AG20443 (cell line): ENCODE measurements at regions not wholly inside any gene's neighbourhood (a gene's known extent, or its start where the extent isn't known, plus 50 kb on each side); places are given as distances from the start of the nearest gene placed in this dataset.
"Not testable (repeated sequence)": the region's sequence is repeated elsewhere in the genome, so short reads cannot be mapped to it uniquely, and the experiment has no call there.

ENCODE experiments used
- DNase-seq: peaks from one replicate; pipeline ENCODE4 v3.0.0; 2012; ENCODE audit warnings: low spot score, mixed read lengths

DNA sequence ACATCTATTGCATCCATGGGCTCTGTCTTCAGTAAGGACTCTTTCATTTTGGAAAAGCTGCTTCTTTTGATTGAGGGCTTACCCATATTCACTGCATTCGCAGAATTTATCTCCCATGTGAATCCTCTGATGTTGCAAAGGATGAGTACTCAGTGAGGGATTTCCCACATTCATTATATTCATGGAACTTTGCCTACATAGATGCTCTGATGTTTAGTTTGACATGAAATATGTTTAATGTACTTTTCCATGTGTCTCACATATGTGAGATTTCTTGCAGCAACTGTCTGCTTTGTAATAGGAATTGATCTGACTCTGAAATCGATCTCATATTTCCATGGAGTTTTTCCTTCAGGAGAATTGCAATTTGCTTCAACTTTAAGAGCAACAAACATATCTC is 1699.6 kb upstream of the FLRT2 start:
- DNase-seq: no peak

DNA sequence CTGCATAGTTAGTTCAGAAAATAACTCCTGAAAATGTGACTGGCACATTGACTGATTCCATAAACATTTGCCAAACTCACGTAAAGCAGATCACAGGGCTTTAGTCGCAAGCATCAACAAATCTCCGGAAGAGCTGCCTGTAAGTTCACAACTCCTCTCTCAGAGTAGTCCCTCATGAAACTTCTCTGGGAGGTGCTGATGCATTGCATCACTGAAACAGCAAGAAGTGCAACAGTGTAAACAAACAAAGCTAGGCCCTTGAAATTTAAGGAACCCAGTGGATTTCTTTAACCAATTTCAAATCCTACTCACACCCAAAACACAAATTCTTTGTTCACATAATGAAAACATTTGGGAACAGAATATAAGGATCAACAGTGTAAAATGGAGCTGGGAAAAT is 1691.7 kb upstream of the FLRT2 start:
- no peak for DNase-seq

DNA sequence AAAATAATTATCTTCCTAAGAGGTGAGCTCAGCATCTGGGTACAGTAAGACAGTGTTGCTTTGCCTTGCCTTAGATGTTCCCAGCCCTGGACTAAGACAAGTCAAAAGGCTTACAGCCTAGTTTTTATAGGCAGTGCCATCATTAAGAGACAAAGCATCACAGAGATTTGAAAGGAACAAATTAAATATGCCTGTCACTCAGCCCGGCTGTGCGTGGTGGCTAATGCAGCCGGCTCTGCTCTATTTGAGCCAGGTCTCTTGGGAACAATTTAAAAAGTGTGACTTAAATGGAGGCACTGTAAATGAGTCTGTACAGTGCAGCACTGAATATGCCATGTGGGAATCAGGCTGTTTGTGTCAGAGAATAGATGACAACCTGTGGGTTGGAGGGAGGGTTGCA is 1687.4 kb upstream of the FLRT2 start:
- no peak for DNase-seq

- no peak for DNase-seq
These were observed 1682.8 kb upstream of the FLRT2 start for GRCh38 chr14:83847102-83847501.

DNA sequence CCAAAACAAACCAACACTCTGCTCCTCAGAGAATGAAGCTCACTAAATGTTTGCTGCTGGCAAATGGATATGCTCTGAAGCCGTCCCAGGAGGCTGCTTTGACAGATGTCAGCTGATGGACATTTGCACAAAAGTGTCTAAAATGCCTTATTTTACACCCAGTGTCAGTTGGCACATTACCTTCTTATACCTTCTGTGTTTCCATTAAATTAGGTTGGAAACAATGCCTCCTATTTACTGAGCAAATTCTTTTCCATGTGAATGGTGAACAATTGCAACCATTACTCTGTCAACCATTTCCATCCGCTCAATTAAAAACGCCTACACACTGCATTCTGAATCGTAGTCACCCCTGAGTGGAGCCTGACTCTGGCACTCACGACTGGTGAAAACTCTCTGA is 1679.9 kb upstream of the FLRT2 start:
- no peak for DNase-seq

GRCh38 chr14:83856334-83856733 is 1673.6 kb upstream of the FLRT2 start:
- no peak for DNase-seq

- DNase-seq: no peak
These were observed 1669.3 kb upstream of the FLRT2 start for GRCh38 chr14:83860631-83861155.

DNA sequence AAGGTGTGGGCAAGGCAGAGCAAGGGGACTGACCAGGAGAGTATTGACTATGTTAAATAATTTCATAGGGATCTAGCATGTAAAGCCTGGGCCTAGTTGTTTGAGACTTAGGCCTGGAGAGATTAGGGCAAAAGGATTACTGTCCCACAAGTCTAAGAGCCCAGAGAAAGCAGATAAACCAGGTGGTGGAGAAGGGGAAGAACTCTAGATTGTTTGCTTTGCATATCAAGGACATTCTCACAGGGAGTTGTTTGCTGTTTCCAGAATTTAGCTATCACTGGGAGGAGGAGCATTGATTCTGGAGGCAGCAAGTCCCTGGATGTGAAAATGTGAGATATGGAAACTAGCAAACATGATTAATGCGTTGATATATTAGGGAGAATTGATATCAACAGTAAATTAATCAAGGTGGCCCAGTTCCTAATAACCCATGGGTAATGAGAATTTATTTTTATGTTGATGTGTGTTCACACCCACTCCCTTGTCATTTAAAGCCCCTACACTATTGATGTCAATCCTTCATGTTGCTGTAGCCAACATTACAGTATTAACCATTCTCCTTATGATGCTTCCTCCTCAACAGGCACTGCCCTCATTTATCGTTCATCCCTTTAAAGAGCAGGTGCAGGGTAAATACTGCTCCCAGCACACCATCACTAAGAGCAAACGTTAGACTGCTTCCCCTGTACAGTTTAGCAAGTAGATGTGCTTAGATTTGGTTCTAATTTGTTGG is 1666.7 kb upstream of the FLRT2 start:
- DNase-seq: no peak

DNA sequence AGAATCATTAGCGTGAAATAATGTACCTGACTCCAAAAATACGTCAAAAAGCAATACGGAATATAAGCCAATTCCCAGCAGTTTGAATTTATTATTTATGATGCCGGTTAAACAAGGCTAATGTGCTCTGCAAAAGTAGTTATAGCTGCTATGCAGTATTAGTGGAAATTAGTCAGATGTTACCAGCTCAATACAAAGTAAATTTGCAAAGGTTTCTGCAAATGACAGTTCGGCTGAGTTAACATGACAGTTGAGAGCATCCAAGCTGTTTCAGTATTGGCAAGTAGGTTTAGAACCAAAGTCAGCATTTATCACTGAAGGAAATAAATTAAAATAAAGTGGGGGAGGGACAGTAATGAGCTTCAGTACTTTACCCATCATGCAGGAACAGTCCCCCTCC is 1665.8 kb upstream of the FLRT2 start:
- no peak for DNase-seq

DNA sequence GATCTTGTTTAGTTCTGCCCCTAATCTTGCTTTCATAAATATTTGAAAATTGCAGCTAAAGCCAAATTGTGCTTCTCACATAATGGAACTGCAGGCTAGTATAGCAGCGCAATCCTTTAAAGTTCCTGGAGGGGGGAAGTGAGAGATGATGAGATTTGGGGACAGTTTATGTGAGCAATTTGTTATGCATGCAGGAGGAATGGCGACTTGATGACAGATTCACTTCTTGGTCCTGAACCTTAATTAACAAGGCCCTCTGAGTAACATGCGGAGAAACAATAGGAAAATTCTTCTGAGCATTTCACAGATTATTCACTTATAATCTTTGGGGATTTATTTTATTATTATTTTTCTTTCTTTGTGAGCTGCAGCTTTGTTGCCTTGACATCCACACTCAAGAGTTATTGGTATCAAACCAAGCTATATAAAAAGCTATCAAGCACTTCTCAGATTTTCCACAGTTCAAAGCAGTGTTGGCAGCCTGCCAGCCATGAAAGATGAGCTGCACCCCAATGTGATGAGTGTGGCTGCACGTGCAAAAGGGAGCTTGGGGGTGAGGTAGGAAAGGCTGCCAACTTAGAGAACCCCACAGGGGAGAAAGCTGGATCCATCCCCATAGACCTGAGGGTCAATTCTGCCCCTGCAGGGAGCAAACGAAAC is 1662.2 kb upstream of the FLRT2 start:
- no peak for DNase-seq

DNA sequence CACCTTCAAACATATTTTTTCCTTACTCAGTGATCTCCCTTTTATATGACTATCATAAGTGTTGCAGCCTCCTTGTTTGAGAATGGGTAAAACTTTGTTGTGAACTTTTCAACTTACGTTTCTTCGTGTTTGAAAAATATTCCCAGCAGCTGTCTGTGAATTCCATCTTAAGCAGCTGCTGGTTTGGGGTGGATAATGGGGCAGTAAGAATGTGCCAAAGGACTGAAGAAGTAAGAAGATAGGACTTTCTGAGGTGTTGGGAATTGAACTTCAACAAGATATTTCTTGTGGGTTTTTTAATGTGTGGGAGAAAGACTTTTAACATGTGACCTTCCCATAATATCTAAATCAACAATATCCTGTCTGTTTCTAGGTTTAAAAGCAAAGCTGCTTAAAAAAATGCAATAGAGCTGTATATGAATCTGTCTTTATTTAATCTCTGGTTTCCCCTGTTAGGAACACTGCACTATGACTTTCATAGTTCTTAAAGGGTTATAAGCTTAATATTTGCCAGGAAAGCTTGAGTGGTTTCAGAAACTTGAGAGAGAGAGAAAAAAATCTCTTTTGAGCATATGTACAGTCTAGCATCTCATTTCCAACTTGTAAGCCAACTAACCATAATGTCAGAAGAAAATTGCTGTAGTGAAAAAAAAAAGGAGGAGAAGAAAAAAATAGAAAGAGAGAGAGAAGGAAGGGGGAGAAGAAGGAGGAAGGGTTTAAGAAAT is 1659.2 kb upstream of the FLRT2 start:
- no peak for DNase-seq

DNA sequence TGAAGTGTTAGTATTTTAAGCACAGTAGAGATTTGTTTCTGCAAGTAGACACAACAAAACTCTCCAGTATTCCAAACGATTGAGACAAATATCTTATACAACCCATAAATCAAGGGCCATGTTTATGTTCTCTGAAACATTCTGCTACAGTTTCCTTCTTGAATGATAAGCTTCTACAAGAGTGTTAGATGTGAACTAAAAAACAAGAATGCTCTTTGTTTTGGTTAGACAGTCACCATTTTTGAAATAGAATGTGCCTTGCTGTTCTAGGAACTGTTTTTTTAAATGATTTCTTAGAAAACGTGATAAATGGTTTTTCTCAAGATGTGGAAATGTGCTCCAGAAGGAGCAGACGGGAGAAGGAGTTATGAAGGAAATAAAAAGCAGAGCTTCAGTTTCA is 1656.3 kb upstream of the FLRT2 start:
- DNase-seq: no peak

GRCh38 chr14:83874662-83875061 is 1655.3 kb upstream of the FLRT2 start:
- DNase-seq: no peak

- no peak for DNase-seq
These were observed 1646.2 kb upstream of the FLRT2 start for GRCh38 chr14:83883732-83884131.

- no peak for DNase-seq
These were observed 1644.1 kb upstream of the FLRT2 start for GRCh38 chr14:83885837-83886293.

DNA sequence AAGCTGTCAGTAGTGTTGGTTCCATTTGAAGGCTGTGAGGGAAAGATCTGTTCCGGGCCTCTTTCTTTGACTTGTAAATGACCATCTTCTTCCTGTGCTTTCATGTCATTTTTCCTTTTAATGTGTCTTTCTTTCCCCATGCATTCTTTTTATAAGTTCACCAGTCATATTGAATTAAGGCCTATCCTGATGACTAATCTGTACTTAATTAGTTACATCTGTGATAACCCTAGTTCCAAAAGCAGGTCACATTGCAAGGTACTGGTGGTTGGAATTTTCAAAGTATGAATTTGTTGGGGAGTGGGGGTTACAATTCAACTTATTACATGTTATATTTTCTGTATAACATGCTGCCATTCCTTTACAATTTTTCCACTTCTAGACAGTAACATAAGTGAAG is 1642.1 kb upstream of the FLRT2 start:
- DNase-seq: no peak

- DNase-seq: no peak
These were observed 1636.5 kb upstream of the FLRT2 start for GRCh38 chr14:83893447-83893846.

- no peak for DNase-seq
These were observed 1635.4 kb upstream of the FLRT2 start for GRCh38 chr14:83894568-83894967.

DNA sequence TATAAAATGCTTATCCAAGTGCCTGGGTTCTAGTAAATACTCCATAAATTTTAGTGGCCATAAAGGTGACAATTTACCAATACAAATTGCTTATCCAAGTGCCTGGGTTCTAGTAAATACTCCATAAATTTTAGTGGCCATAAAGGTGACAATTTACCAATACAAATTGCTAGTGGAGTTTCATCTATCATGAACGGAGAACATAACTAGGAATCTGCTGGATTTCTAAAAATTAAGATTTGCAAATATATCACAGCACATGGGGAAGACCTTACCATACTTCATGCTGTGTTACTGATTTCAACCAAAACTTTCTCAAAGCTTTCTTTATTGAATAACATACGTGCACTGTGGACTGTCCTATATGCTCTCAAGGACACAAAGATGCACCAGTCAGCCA is 1631.4 kb upstream of the FLRT2 start:
- DNase-seq: not testable (repeated sequence)

DNA sequence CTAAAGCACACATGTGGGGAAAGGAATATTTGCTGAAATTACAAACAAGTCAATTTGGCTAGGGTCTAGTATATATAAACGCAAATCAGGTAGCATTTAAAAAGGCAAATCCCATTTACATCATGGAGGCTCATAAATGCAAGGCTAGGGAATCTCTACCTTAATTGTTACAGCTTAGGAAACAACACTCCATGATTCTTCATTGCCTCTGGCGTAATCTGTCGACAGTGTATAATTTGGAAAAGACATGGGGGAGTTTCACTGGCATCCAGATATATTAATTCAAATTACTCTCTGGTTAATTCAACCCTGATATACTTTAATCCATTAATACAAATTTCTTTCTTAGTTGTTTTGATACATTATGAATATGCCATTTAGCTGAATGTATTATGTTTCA is 1630.2 kb upstream of the FLRT2 start:
- no peak for DNase-seq

DNA sequence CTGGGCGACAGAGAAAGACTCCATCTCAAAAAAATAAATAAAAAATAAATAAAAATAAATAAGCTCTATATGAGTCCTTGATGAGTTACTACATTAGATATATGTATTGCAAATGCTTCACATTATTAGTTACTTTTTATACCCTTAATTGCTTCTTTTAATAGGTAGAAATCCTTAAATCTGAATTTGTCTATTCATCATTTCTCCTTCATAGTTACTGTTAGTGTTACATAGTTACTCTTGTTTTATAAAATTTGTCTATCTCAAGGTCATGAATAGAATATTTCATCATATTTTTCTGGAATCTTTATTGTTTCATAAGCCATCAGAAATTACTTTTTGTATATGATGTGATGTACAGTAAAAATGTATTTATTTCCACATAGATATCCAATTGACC is 1624.8 kb upstream of the FLRT2 start:
- no peak for DNase-seq

- DNase-seq: no peak
These were observed 1621.5 kb upstream of the FLRT2 start for GRCh38 chr14:83908419-83908818.

DNA sequence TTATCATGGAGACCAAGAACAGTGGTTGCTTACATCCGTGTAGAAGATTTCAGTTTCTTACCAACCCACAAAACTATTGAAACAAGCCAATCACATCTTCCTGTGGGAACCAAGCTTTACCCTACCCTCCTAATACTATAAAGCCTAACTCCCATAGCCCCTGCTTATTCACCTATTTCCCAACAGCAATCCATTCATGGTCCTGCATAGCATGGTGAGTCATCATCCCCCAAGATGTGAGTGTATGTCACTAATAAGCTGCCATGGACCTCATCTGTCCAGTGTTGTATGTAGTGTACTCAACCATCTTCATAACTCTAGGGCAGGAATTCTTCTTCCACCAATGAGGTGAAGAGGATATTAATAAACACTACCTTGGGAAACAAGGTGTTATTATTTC is 1620.4 kb upstream of the FLRT2 start:
- DNase-seq: no peak
